H1 (cell line): ENCODE measurements at regions not wholly inside any gene's neighbourhood (a gene's known extent, or its start where the extent isn't known, plus 50 kb on each side); places are given as distances from the start of the nearest gene placed in this dataset.

ENCODE experiments used
- CTCF ChIA-PET: fragments of 300-600 bp; sonication (Branson Sonifier 250); formaldehyde crosslinking; loops from one replicate; lab custom pipeline; 2021; ENCODE audit not compliant: partially characterized antibody; lab: Charles Lee
- POLR2A ChIA-PET: fragments of 300-600 bp; sonication (Branson Sonifier 250); formaldehyde crosslinking; loops from one replicate; lab custom pipeline; 2021; ENCODE audit warnings: inconsistent platforms; ENCODE audit not compliant: partially characterized antibody; lab: Charles Lee
- DNase-seq, 2 experiments: peaks; one replicate each; pipeline versions ENCODE4 v3.0.0 to v3.0.0-alpha.2; 2010 to 2022; ENCODE audit warnings: low spot score in 2 of 2, low read depth in 1 of 2, mixed read lengths in 1 of 2
- FAIRE-seq: peaks from 2 replicates; lab custom pipeline; 2011; peaks lifted over from hg19 to GRCh38; lab: Jason Lieb, UNC
- H2AFZ ChIP-seq: 2 replicates; pipeline ENCODE4 v1.8.1; 2012; ENCODE audit warnings: low read length, inconsistent platforms
- H2AK5ac ChIP-seq: 2 replicates; pipeline ENCODE4 v1.6.1; 2013; ENCODE audit warnings: low read depth, low read length
- H2BK120ac ChIP-seq: replicated peaks from 2 replicates; pipeline ENCODE3; 2013; ENCODE audit warnings: low read depth, low read length, inconsistent platforms
- H2BK12ac ChIP-seq: 2 replicates; pipeline ENCODE4 v1.6.1; 2013; ENCODE audit warnings: low read depth, low read length
- H2BK15ac ChIP-seq: 2 replicates; pipeline ENCODE4 v1.6.1; 2013; ENCODE audit warnings: low read length
- H2BK20ac ChIP-seq: 2 replicates; pipeline ENCODE4 v1.6.1; 2013; ENCODE audit warnings: low read length
- H2BK5ac ChIP-seq: 2 replicates; pipeline ENCODE4 v1.6.1; 2013; ENCODE audit warnings: low read depth, low read length
- H3K14ac ChIP-seq: 2 replicates; pipeline ENCODE4 v1.6.1; 2013; ENCODE audit warnings: inconsistent platforms; ENCODE audit not compliant: insufficient read length
- H3K18ac ChIP-seq: 2 replicates; pipeline ENCODE4 v1.6.1; 2013; ENCODE audit warnings: low read length; ENCODE audit errors: extremely low read depth
- H3K23ac ChIP-seq: 2 replicates; pipeline ENCODE4 v1.6.1; 2013; ENCODE audit warnings: inconsistent platforms; ENCODE audit not compliant: insufficient read length
- H3K23me2 ChIP-seq: 2 replicates; pipeline ENCODE4 v1.6.1; 2013; ENCODE audit warnings: low read depth, low read length
- H3K27ac ChIP-seq: 2 replicates; pipeline ENCODE4 v1.6.1; 2011; ENCODE audit warnings: low read depth, low read length, inconsistent platforms
- H3K27me3 ChIP-seq, 4 experiments: replicated peaks in 1 of 4; 1 replicate in 1 of 4; 2 replicates in 3 of 4; pipeline versions ENCODE4 v1.6.1 to v1.8.1; 2011 to 2013; ENCODE audit warnings: low read length in 3 of 4, mild to moderate bottlenecking in 3 of 4, inconsistent platforms in 2 of 4, mixed read lengths in 2 of 4, moderate library complexity in 1 of 4; ENCODE audit not compliant: control insufficient read depth in 3 of 4, insufficient read depth in 3 of 4; ENCODE audit errors: extremely low read depth in 1 of 4
- H3K36me3 ChIP-seq, 4 experiments: 2 replicates each; pipeline versions ENCODE4 v1.6.1 to v1.8.1; 2011 to 2013; ENCODE audit warnings: mild to moderate bottlenecking in 4 of 4, low read length in 3 of 4, moderate library complexity in 2 of 4, control low read depth in 1 of 4, inconsistent platforms in 1 of 4; ENCODE audit not compliant: insufficient read depth in 4 of 4, control insufficient read depth in 2 of 4
- H3K4ac ChIP-seq: replicated peaks from 2 replicates; pipeline ENCODE3; 2013; ENCODE audit warnings: low read length, low read depth, mixed read lengths, inconsistent platforms; ENCODE audit not compliant: insufficient read length
- H3K4me1 ChIP-seq, 4 experiments: replicated peaks in 1 of 4; 1 replicate in 1 of 4; 2 replicates in 3 of 4; pipeline versions ENCODE4 v1.6.1 to v1.8.1; 2011 to 2013; ENCODE audit warnings: low read length in 3 of 4, inconsistent platforms in 2 of 4, mixed read lengths in 1 of 4; ENCODE audit not compliant: insufficient read depth in 4 of 4, control insufficient read depth in 3 of 4
- H3K4me2 ChIP-seq, 2 experiments: 2 replicates each; pipeline versions ENCODE4 v1.6.1 to v1.8.1; 2011 to 2013; ENCODE audit warnings: low read depth in 2 of 2, low read length in 2 of 2, control low read depth in 1 of 2, inconsistent platforms in 1 of 2, mild to moderate bottlenecking in 1 of 2; ENCODE audit not compliant: insufficient read depth in 1 of 2
- H3K4me3 ChIP-seq, 4 experiments: fragments of 200-600, 300-600 bp in 1 of 4; sonication (generic), shearing (Covaris generic), sonication (Bioruptor Twin) in 1 of 4; 2 replicates each; pipeline versions ENCODE4 v1.5.1 to v1.8.1; 2011 to 2016; ENCODE audit warnings: low read length in 4 of 4, low read depth in 3 of 4, control low read depth in 2 of 4, inconsistent platforms in 2 of 4, mild to moderate bottlenecking in 2 of 4, mixed read lengths in 1 of 4, moderate library complexity in 1 of 4; ENCODE audit not compliant: insufficient read depth in 2 of 4; ENCODE audit errors: extremely low read depth in 1 of 4
- H3K56ac ChIP-seq: replicated peaks from 2 replicates; pipeline ENCODE3; 2013; ENCODE audit warnings: low read depth, mild to moderate bottlenecking, mixed read lengths, low read length, inconsistent platforms; ENCODE audit not compliant: insufficient read length
- H3K79me1 ChIP-seq: 2 replicates; pipeline ENCODE4 v1.6.1; 2013; ENCODE audit warnings: low read depth, low read length, control low read depth
- H3K79me2 ChIP-seq, 2 experiments: 2 replicates each; pipeline versions ENCODE4 v1.6.1 to v1.8.1; 2012 to 2013; ENCODE audit warnings: low read length in 2 of 2, mild to moderate bottlenecking in 2 of 2, inconsistent platforms in 1 of 2; ENCODE audit not compliant: insufficient read depth in 2 of 2, control insufficient read depth in 1 of 2
- H3K9ac ChIP-seq, 4 experiments: replicated peaks in 1 of 4; 1 replicate in 1 of 4; 2 replicates in 3 of 4; pipeline versions ENCODE4 v1.6.1 to v1.8.1; 2011 to 2013; ENCODE audit warnings: low read depth in 3 of 4, low read length in 3 of 4, control low read depth in 2 of 4, mild to moderate bottlenecking in 2 of 4, moderate library complexity in 2 of 4, inconsistent platforms in 1 of 4; ENCODE audit errors: extremely low read depth in 1 of 4
- H3K9me3 ChIP-seq, 2 experiments: 2 replicates each; pipeline versions ENCODE4 v1.6.1 to v1.8.1; 2012 to 2013; ENCODE audit warnings: mild to moderate bottlenecking in 2 of 2, moderate library complexity in 2 of 2, control low read depth in 1 of 2, inconsistent platforms in 1 of 2, low read depth in 1 of 2, low read length in 1 of 2, mixed read lengths in 1 of 2; ENCODE audit not compliant: insufficient read depth in 2 of 2
- H4K20me1 ChIP-seq, 2 experiments: replicated peaks in 1 of 2; 2 replicates each; pipeline versions ENCODE3 to v1.8.1; 2011 to 2013; ENCODE audit warnings: inconsistent platforms in 2 of 2, low read length in 2 of 2, mild to moderate bottlenecking in 1 of 2; ENCODE audit not compliant: insufficient read depth in 2 of 2, control insufficient read depth in 1 of 2
- H4K5ac ChIP-seq: 2 replicates; pipeline ENCODE4 v1.6.1; 2013; ENCODE audit warnings: low read length, low read depth, mixed read lengths, inconsistent platforms; ENCODE audit not compliant: insufficient read length
- H4K8ac ChIP-seq: 2 replicates; pipeline ENCODE4 v1.8.0; 2013; ENCODE audit warnings: mild to moderate bottlenecking, moderate library complexity, low read length, inconsistent platforms; ENCODE audit not compliant: insufficient read depth; ENCODE audit errors: extremely low read depth
- H4K91ac ChIP-seq: replicated peaks from 2 replicates; pipeline ENCODE3; 2013; ENCODE audit warnings: low read length, mixed read lengths, inconsistent platforms; ENCODE audit not compliant: insufficient read length
- CHD1 ChIP-seq: IDR thresholded peaks from 2 replicates; pipeline ENCODE4 v1.6.1; 2012; ENCODE audit warnings: low read depth, low read length, improper control_type of control experiment
- CHD2 ChIP-seq: IDR thresholded peaks from 2 replicates; pipeline ENCODE4 v1.6.1; 2012; ENCODE audit warnings: low read length, improper control_type of control experiment
- EGR1 ChIP-seq: IDR thresholded peaks from 2 replicates; pipeline ENCODE4 v1.6.1; 2011; ENCODE audit warnings: low read depth, low read length, borderline replicate concordance
- GABPA ChIP-seq: IDR thresholded peaks from 2 replicates; pipeline ENCODE4 v1.6.1; 2011; ENCODE audit warnings: mild to moderate bottlenecking, low read length, moderate library complexity, borderline replicate concordance; ENCODE audit not compliant: insufficient read depth
- POLR2A ChIP-seq, 2 experiments: IDR thresholded peaks; 1 replicate in 1 of 2; 2 replicates in 1 of 2; pipeline ENCODE4 v1.6.1; 2011; ENCODE audit warnings: low read depth in 2 of 2, low read length in 2 of 2, mild to moderate bottlenecking in 2 of 2; ENCODE audit errors: control extremely low read depth in 1 of 2
- RNF2 ChIP-seq: fragments of 200-900, 300-1000 bp; sonication (generic); IDR thresholded peaks from 2 replicates; pipeline ENCODE4 v1.7.1; 2016; ENCODE audit warnings: borderline replicate concordance, low read depth, mild to moderate bottlenecking, antibody characterized with exemption, low read length; ENCODE audit not compliant: poor library complexity, severe bottlenecking; ENCODE audit errors: missing control alignments
- SIRT6 ChIP-seq: IDR thresholded peaks from one replicate; pipeline ENCODE4 v1.7.1; 2012; ENCODE audit warnings: low read length, inconsistent platforms
- TBP ChIP-seq: IDR thresholded peaks from 2 replicates; pipeline ENCODE4 v1.6.1; 2011; ENCODE audit warnings: low read depth, low read length, improper control_type of control experiment
- USF2 ChIP-seq: IDR thresholded peaks from 2 replicates; pipeline ENCODE4 v1.6.1; 2011; ENCODE audit warnings: low read length, improper control_type of control experiment
- WGBS, 2 experiments: shearing (Covaris generic) in 1 of 2; methylation state at CpG; one replicate each; pipeline versions ENCODE4 v1.1.6 to v1.1.7; 2013 to 2015; ENCODE audit warnings: low lambda C conversion rate in 2 of 2, mixed read lengths in 2 of 2, inconsistent platforms in 1 of 2, low coverage in 1 of 2, missing lambda C conversion rate in 1 of 2; ENCODE audit not compliant: insufficient replicate concordance in 2 of 2, insufficient coverage in 1 of 2, insufficient read length in 1 of 2; ENCODE audit errors: extremely low coverage in 1 of 2, missing lambda C conversion rate in 1 of 2; 5-methylcytosine and 5-hydroxymethylcytosine counted together

DNA sequence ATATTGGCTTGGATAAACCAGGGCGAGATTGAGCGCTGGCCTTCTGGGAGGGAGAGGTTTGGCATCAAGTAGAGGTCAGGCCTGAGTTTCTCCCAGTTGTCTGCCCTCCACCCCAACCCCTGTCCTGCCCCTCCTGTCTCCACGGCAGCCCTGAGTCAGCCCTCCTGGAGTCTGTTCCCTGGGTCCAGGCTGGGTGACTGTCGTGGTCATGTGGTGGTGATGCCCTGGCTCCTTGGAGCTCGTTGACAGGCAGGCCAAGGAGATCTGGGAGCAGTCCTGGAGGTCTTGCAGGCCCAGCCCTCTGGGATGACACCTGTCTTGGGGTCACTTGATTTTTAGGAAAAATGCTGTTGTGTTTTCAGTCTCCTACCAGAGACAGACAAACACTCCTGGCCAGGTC is 53.6 kb upstream of the PODXL start:
- no peak overlapping the region for H3K4me2 ChIP-seq
- H3K4ac ChIP-seq: peak overlapping the region; percentile 17
- ChIA-PET POLR2A (interaction anchor here (1.0 to 9.8 kb wide), 3 partner anchors 15 to 63 kb away, joined by 3 to 108 read pairs (median 5); no protein-coding TSS in a partner anchor), CTCF (interaction anchor here (0.5 to 11.9 kb wide), 6 partner anchors 18 to 277 kb away, joined by 3 to 103 read pairs (median 4); no protein-coding TSS in a partner anchor)
- peak overlapping the region; percentile 79; the same call in 1 of the 2 replicates for H2BK5ac ChIP-seq
- H3K9me3 ChIP-seq: no peaks in the 10 kb centered on the region
- no peak overlapping the region for H4K8ac ChIP-seq
- peak overlapping the region; percentile 86; the same call in 1 of the 2 replicates for H3K18ac ChIP-seq
- TF ChIP-seq CHD1 (no peak), POLR2A (IDR thresholded peaks at IDR 0.05; ENCODE audit: control extremely low read depth in 1 of 2, low read depth in 2 of 2, low read length in 2 of 2) (no peak), RNF2 (no peak), GABPA (no peak), CHD2 (no peak), EGR1 (no peak), TBP (no peak), USF2 (no peak), SIRT6 (no peak)
- TF ChIP-seq, all 59 proteins: peak for 0
- Histone ChIP-seq H2BK120ac (peak overlapping the region; percentile 79), H3K36me3 (no peaks in the 10 kb centered on the region), H4K91ac (peak overlapping the region; percentile 90), H3K23ac (no peak overlapping the region), H2BK12ac (peak overlapping the region; percentile 56; the same call in 1 of the 2 replicates), H3K56ac (no peak overlapping the region), H3K23me2 (peaks cover under 1% of the 10 kb centered on the region), H4K5ac (peak overlapping the region; percentile 51), H2AK5ac (peak overlapping the region; percentile 93; the same call in 1 of the 2 replicates), H3K14ac (no peak overlapping the region), H2BK15ac (no peak overlapping the region), H2AFZ (no peak overlapping the region), H3K79me2 (no peaks in the 10 kb centered on the region), H3K4me1 (peaks cover 16 to 32% (median 22%) of the 10 kb centered on the region in 4 experiments), H2BK20ac (peak overlapping the region; percentile 93; the same call in 1 of the 2 replicates), H3K9ac (no peak overlapping the region), H3K27ac (no peak overlapping the region), H4K20me1 (no peaks in the 10 kb centered on the region), H3K4me3 (no peak overlapping the region), H3K27me3 (no peaks in the 10 kb centered on the region), H3K79me1 (no peaks in the 10 kb centered on the region)
- DNase-seq (no peak), FAIRE-seq (no peak)
- 91% methylated on average over 5 of the region's 5 CpGs; no CpG with 5 or more reads in 1 of the 2 experiments for WGBS, 2 experiments
